Calu3 (cell line): ENCODE measurements at regions not wholly inside any gene's neighbourhood (a gene's known extent, or its start where the extent isn't known, plus 50 kb on each side); places are given as distances from the start of the nearest gene placed in this dataset.

Source experiments
- BruUV-seq: library from RNA; stranded (reverse); fragments of 400-500 nt; replicated peaks from 2 replicates; lab custom pipeline; 2021; lab: Mats Ljungman, UMichigan
- CTCF ChIA-PET: fragments of 300-600 bp; sonication (Branson Sonifier 250); formaldehyde crosslinking; loops from one replicate; lab custom pipeline; 2022; ENCODE audit warnings: antibody characterized with exemption; lab: Charles Lee
- DNase-seq: peaks from one replicate; pipeline ENCODE4 v3.0.0; 2022
- H3K27ac Mint-ChIP-seq: one replicate; pipeline ENCODE4 v1.8.0; 2022; ENCODE audit warnings: mixed read lengths; ENCODE audit not compliant: unreplicated experiment
- H3K27me3 Mint-ChIP-seq: one replicate; pipeline ENCODE4 v1.8.0; 2022; ENCODE audit warnings: mixed read lengths; ENCODE audit not compliant: unreplicated experiment
- H3K36me3 Mint-ChIP-seq: one replicate; pipeline ENCODE4 v1.8.0; 2022; ENCODE audit warnings: mild to moderate bottlenecking, moderate library complexity, mixed read lengths; ENCODE audit not compliant: insufficient read depth, unreplicated experiment
- H3K4me1 Mint-ChIP-seq: one replicate; pipeline ENCODE4 v1.8.0; 2022; ENCODE audit warnings: mild to moderate bottlenecking, low read depth, mixed read lengths; ENCODE audit not compliant: unreplicated experiment
- H3K4me3 Mint-ChIP-seq: one replicate; pipeline ENCODE4 v1.8.0; 2022; ENCODE audit warnings: mild to moderate bottlenecking, low read depth, moderate library complexity, mixed read lengths; ENCODE audit not compliant: unreplicated experiment
- H3K9me3 Mint-ChIP-seq: one replicate; pipeline ENCODE4 v1.8.0; 2022; ENCODE audit warnings: low read depth, mixed read lengths; ENCODE audit not compliant: unreplicated experiment
- CTCF ChIP-seq: fragments of 200-600 bp; IDR thresholded peaks from one replicate; pipeline ENCODE4 v1.8.0; 2022; ENCODE audit warnings: antibody characterized with exemption; ENCODE audit not compliant: unreplicated experiment
- intact Hi-C: fragments of 100-400 bp; cut with micrococcal nuclease; formaldehyde crosslinking; loops from one replicate; pipeline ENCODE4 v1.10.0; 2022; ENCODE audit not compliant: unreplicated experiment

DNA sequence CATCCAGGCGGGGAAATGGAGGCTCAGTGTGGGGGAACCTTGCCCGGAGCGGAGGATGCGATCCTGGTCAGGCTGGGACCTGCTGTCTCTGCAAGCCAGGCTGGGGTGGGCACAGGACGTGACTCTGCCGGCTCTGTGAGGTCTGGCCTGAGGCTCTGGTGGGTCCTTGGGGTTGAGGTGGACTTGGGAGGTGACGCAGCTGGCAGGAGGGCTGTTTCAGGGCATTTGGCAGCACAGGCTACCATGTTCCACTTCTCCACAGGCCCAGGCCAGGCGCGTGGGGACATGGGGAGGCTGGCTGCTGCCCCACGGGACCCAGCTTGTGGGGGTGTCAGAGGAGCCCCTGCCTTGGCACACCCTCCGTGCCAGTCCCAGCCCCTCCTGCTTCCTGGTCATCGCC is 1199.7 kb downstream of the BRD1 start:
- Mint-ChIP-seq H3K4me3 (no peak overlapping the region), H3K36me3 (peaks cover 4% of the 10 kb centered on the region), H3K4me1 (no peaks in the 10 kb centered on the region), H3K27me3 (no peaks in the 10 kb centered on the region), H3K9me3 (peaks cover 3% of the 10 kb centered on the region), H3K27ac (no peak overlapping the region)
- no peak for TF ChIP-seq CTCF
- DNase-seq: no peak
- CTCF ChIA-PET: no interaction called here
- intact Hi-C loops: no loop called here
- no TSS peak for BruUV-seq

DNA sequence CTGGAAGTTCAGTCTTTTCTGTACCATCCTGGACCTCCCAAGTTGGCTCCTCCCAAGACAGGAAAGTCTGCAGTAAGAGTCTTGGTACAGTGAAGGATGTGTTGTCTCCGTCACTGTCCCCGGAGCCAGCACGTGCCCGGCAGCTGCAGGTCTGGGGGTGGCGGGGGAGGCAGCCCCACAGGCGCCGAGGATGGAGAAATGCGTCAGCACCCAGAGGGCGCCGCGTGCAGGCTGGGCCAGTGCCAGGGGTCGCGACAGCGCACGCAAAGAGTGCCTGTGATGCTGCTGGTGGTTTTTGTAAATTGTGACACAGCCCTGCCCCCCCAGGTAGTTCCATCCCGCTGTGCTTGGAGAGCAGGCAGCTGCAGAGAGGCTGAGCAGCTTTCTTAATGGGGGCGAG is 1200.5 kb downstream of the BRD1 start:
- BruUV-seq: no TSS peak
- H3K27ac Mint-ChIP-seq: no peak overlapping the region
- no peak overlapping the region for H3K4me3 Mint-ChIP-seq
- CTCF ChIA-PET: no interaction called here
- intact Hi-C loops: no loop called here
- H3K36me3 Mint-ChIP-seq: peaks cover 4% of the 10 kb centered on the region
- no peaks in the 10 kb centered on the region for H3K4me1 Mint-ChIP-seq
- H3K9me3 Mint-ChIP-seq: peaks cover 3% of the 10 kb centered on the region
- TF ChIP-seq CTCF: no peak
- DNase-seq: no peak
- H3K27me3 Mint-ChIP-seq: no peaks in the 10 kb centered on the region

DNA sequence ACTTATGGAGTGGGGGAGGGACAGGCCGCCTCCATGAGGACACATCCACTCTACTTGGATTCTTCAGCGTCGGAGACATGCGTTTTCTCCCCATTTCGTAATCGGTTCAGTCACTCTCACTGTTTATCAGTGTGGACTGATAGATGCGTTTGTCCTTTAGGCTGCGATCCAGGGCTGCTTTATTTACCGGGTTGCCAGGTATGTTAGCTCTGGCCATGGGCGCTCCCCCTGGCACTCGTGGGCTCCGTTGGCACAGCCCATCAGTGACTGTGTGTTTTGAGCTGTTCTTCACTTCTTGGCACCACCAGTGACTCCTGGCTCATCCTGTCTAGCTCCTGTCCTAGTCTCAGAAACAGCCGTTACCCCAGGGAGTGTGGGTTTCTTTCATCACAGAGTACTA is 1203.3 kb downstream of the BRD1 start:
- Mint-ChIP-seq H3K27ac (no peak overlapping the region), H3K9me3 (peaks cover 6% of the 10 kb centered on the region), H3K36me3 (peaks cover 4% of the 10 kb centered on the region), H3K4me1 (no peaks in the 10 kb centered on the region), H3K4me3 (no peak overlapping the region), H3K27me3 (no peaks in the 10 kb centered on the region)
- no peak for TF ChIP-seq CTCF
- intact Hi-C loops: no loop called here
- no TSS peak for BruUV-seq
- CTCF ChIA-PET: no interaction called here
- no peak for DNase-seq

DNA sequence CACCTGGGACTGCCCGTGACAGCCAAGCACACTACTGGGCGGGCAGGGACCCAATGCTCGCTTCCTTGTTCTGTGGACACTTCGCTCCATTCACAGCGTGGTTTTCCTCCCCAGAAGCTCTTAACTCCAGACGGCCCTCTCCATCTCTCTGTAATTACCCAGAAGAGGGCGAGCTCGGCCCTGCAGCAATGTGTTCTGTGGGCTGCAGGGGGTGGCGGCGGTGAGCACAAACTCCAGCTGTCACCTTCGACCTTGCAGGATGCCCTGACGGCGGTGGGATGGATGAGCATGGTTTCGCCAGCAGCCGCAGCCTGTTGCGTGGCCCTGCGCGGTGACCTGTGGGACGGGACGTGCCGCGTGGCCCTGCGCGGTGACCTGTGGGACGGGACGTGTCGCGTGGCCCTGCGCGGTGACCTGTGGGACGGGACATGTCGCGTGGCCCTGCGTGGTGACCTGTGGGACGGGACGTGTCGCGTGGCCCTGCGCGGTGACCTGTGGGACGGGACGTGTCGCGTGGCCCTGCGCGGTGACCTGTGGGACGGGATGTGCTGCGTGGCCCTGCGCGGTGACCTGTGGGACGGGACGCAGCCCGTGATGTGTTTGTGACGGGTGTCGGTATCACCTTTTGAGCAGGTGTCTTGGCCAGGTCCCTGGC is 1204.7 kb downstream of the BRD1 start:
- Mint-ChIP-seq H3K27ac (no peak overlapping the region), H3K27me3 (no peaks in the 10 kb centered on the region), H3K9me3 (peaks cover 6% of the 10 kb centered on the region), H3K4me1 (no peaks in the 10 kb centered on the region), H3K4me3 (no peak overlapping the region), H3K36me3 (no peaks in the 10 kb centered on the region)
- TF ChIP-seq CTCF: no peak
- intact Hi-C loops: no loop called here
- CTCF ChIA-PET: no interaction called here
- DNase-seq: no peak
- BruUV-seq: no TSS peak
